Left kidney (tissue), 1 donor: ENCODE measurements at regions not wholly inside any gene's neighbourhood (a gene's known extent, or its start where the extent isn't known, plus 50 kb on each side); places are given as distances from the start of the nearest gene placed in this dataset.

Experiments
- DNase-seq: peaks from one replicate; pipeline ENCODE4 v3.0.0-alpha.2; 2013

DNA sequence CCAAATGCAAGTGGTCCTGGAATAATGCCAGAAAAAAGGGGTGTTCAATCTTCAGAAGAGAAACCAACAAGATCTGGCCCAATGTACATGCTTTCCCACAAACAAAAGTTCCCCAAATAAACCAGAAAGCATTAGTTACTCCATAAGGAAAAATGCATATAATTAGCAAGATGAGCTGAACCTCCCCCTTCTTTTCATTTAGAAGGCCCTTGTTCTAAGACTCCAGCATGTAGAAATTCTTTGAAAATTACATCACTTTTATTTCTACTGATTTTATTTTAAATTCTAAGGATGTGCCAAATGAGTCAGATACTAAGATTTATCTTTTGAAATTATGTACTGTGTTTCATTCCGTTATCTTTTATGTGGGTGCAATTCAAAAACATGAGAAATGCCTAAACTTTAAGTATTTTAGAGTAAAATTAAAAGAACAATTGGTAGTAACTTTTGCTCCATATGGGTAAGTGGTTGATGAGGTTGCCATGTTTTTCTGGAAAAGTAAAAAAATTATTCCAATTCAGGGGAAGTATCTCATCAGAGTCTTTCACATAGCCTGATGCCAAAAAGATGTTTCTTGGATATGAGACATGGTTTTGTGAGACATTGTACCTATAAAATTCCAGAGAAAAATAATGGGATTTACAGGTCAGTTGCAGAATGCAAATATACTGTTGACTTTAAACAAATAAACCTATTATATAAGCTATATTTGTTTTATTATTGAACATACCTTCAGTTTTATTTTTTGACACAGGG is 106.5 kb upstream of the CCDC112 start:
- DNase-seq: no peak

DNA sequence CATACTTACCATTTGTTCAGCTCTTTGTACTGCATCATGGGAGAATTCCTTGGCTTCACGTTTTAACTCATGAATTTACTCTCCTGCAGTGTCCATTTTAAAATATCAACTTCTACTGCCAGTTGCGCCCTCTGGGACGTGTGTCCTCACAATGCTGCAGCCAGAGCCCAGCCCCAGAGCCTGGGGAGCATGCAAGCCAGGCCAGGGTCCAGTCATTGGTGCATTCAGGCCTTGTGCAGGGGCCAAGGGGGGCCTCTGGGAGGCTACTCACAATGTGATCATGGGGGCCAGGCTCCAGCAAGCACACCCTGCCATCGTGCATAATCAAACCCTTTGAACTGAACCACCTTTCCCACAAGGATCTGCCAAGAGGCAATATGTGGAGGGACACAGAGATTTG is 105.6 kb upstream of the CCDC112 start:
- no peak for DNase-seq

DNA sequence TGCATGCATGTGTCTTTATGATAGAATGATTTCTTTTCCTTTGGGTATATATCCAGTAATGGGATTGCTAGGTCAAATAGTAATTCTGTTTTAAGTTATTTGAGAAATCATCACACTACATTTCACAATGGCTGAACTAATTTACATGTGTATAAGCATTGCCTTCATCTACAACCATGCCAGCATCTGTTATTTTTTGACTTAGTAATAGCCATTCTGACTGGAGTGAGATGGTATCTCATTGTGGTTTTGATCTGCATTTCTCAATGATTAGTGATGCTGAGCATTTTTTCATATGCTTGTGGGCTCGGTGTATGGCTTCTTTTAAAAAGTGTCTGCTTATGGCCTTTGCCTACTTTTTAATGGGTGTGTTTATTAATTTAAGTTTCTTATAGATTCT is 102.3 kb upstream of the CCDC112 start:
- DNase-seq: no peak

DNA sequence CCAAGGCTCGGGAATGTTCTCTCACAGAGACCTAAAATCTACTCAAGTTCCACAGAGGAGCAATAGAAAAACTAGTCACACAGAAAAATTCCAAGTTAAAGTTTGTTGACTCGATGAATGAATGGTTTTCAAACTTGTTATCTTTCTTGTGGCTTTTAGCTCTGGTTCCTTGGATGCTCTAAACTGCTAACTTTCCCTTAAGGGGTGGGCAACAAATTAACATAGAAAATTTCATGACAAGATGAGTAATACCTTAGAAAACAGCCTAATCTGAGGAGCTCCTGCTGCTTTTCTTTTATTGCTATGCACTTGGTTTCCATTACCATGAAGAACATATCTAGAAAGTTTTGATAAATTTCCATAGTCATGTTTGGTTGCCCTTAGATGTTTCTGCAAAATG is 100.2 kb upstream of the CCDC112 start:
- no peak for DNase-seq

DNA sequence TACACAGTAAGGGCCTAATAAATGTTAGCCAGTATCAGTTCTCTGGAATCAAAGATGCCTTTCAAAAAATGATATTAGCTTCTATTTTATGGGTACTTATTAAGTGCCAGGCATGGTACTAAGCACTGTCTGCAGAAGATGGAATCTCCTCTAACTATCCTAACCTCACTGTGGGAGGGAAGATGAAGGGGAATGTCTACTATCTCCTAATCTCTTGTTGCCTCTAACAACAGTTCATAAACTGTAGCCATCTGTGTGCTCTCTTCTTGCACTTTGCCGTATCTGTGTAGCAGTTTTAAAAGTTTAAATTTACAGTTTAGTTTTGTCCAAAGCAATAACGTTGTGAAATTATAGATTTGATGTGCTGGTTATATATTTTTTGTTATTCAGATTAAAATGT is 99.6 kb upstream of the CCDC112 start:
- DNase-seq: no peak

DNA sequence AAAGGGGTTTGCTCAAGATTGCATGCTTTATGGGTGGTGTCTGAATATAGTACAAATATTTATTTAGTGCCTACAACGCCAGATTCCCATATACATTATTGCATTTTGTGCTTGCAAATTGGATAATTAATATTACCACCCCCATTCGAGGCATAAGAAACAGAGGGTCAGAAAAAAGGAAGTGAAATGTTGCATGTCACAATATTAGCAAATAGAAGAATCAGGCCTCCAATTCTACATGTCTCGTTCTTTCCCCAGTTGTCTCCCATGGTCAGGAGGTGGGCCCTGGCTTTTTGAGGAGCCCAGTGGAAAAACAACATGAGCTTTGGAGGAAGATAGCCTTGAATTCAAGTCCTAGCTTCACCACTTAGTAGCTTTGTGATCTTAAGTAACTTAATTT is 98.1 kb upstream of the CCDC112 start:
- no peak for DNase-seq

DNA sequence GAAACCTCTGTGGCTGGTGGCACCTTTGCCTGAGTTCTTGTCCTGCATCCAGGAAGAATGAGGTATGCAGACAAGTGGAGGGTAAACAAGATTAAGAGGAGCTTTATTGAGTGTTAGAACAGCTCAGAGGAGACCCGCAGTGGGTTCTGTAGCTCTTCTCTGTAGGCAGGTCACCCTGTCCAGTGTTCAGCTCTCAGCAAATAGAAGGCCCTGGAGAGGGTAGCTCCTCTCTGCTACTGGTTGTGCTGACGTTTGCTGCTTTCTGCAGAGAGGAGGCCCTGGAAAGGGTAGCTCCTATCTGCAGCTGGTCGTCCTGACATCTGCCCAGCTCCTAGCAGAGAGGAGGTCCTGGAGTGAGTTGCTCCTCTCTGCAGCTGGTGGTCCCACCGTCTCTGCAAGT is 96.8 kb upstream of the CCDC112 start:
- no peak for DNase-seq

DNA sequence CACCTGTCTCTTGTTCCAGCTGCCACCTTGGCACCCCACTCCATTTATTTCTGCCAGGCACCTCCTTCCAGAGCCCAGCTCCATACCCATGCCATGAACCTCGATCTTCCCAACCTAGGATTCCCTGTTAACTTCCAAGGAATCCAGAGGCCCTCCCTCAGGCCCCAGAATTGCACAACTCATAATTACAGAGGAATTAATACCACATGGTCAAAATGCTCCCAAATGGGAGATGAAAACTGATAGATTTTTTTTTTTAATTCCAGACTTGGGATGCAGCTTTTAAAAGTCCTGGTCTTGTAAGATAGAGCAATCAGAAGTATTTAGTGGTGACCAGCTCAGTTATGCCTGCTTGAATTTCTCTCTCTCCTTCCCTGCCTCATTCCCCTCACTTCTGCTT is 96.2 kb upstream of the CCDC112 start:
- no peak for DNase-seq

DNA sequence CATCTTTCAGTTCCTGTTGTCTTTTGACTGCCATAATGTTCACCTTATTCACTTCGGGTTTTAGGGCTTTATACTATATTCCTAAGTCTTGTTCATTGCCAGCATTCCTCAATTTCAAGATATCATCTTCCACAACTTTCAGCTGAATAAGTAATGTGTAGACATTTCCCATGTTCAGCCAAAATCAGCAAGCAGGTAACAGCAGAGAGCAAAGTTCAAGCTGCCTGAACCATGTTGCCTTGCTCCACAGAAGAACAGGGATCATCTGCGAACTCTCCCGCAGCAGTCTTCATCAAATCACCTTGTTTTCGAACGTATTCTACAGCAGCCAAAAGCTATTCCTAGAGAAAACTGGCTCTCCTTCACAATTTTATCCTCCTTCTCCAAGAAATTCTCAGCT is 95.3 kb upstream of the CCDC112 start:
- no peak for DNase-seq

DNA sequence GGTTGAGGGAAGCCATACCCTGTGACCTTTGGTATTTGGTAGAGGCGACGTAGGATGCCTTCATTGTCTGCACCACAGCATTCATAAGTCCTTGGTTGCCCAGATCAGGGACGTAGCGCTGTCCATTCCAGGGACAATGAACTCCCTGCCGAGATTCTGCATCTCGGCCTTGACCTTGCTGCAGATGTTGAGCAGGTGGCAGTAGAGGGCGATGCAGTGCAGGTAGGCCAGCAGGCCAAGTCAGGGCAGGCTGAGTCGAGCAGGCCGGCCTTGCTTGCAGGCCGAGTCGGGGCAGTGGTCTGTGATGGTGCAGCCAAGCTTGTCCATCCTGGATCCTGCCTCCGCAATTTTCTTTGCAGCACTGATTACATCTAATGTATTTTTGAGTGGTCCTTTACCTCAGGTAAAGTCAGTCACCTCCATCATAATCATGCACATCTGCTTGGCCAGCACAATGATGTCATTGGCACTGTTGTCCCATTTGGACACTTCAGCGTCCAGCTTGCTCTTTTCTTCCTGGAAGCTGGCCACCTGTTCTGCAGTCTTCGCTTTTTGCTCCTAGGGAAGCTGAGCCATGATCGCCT is 93.4 kb upstream of the CCDC112 start:
- DNase-seq: no peak

DNA sequence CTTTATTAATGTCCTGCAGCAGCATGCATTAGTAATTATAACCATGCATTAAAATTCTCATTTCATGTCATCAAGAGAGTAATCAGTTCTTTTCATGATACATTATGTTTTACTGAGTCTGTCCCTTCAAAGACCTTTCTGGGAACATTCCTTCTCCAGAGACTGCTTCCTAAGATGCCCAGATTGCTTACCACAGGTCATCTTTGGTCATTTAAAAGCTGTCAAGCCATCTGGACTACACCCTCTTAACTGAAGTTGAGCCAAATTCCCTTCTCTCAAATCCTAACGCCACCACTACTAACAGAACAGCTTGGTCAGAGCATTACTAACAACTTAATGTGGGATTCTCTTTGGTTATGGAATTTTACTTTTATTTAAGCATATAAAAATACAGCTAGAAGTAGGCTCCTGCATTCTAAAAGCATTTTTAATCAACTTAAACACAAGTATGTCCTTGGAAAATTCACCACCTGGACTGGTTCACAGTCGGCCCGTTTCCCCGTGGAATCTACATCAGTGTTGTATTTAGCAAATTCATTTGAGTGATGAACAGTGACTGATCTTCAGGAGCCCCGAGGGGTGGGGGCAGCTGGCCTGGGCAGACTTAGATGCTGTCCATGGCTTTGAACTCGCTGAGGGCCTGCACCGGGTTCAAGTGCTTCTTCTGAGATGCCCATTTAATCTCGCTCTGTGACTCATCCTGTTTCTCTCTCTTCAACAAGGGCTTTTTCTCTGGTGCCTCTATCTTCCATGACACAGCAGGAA is 92.8 kb upstream of the CCDC112 start:
- no peak for DNase-seq

DNA sequence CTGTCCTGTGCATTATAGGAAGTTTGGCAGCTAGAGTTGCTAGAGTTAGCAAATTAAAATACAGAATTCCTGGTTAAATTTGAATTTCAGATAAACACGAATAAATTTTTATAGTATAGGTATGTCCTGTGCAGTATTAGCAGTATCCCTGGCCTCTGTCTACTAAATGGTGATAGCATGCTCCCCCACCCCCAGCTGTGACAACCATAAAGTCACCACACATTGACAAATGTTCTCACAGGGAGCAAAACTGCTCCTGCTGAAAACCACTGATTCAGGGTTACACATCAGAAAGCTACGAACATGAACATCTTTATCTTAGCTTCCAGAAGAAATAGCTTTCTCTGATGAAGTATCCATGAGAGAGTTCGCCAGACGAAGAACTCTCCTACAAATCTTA is 91.8 kb upstream of the CCDC112 start:
- DNase-seq: no peak

DNA sequence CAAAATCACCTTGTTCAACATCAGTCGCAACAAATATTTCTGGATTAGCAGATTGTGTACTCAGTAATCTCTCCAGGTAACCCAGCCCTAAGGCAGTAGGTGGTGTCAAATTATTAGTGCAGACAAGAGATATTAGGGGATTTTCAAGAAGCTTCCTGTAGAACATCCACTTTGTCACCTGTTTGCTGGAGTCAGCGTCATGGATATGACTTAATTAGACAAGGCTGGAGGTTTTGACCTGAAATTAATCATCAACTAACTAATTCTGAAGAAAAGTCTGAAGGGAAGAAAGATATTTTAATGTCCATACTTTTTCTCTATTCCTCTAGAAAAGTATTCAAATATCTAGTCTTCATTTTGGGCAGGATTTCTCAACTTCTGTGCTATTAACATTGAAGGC is 91.4 kb upstream of the CCDC112 start:
- no peak for DNase-seq

DNA sequence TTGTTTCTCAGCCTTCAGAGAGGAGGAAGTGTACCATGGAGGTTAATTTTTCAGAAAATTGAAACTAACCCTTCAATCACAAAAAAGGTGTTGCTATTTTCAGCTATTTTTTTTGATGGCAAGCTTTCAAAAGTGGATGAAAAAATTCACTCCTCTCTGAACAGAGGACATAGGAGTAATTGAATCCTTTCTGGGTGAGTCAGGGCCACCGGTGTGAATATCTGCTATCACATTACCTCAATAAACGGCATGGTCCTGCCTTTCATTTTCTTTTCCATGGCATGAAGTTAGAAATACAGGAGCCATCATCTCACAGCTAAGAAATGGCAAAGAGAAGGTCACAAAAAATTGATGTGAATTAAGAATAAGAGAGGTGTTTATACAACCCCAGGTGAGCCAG is 90.2 kb upstream of the CCDC112 start:
- no peak for DNase-seq

DNA sequence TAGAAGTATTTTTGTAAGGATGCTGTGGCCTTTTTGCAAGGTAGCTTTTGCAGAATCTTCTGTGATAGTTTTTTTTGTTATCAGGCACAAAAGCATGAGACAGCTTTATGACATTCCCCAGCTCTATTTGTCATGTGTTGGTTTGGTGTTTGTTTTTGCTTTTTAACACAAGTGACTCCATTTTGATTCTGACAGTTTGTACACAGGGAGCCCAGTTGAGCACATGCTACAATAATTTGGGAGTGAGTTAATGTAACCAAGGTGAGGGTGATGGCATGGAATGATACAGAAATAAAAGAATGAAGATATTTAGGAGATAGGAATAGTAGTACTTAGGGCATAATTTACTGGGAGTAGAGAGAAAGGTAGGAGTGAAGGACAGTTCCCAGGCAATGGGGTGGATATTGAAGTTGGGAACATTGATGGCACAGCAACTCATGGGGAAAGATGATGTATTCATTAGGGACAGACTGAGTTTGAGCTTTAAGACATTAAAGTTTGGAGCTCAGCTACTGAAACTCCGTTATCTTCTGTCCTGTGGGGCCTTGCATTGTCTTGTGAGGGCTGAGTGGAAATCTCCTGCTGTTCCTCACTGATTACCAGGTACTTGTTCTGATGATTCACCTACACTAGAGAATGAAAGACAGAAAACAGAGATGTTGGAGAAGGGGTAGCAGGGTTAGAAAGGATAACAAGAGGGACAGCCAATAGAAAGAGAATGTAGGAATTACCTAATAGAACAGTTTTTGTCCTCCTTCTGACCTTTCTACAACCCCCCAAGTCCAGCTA is 88.3 kb upstream of the CCDC112 start:
- no peak for DNase-seq

DNA sequence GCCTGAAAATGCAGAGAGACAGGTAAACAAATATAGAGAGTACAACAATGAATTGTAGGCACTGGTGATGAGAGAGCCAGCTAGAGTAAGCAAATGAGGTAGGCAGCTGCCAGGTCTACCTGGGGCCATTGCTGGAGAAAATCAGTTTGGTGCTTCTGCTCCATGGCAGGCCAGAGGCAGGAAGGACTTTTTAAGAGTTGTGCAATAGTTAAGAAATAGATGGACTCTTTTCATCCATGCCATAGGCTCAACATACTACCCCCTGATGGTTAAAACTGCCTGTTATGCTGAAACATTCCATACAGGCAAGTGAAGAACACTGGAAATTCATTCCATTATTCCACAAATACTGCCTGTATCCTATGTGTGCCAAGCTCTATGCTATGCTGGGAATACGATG is 86.5 kb upstream of the CCDC112 start:
- DNase-seq: no peak

DNA sequence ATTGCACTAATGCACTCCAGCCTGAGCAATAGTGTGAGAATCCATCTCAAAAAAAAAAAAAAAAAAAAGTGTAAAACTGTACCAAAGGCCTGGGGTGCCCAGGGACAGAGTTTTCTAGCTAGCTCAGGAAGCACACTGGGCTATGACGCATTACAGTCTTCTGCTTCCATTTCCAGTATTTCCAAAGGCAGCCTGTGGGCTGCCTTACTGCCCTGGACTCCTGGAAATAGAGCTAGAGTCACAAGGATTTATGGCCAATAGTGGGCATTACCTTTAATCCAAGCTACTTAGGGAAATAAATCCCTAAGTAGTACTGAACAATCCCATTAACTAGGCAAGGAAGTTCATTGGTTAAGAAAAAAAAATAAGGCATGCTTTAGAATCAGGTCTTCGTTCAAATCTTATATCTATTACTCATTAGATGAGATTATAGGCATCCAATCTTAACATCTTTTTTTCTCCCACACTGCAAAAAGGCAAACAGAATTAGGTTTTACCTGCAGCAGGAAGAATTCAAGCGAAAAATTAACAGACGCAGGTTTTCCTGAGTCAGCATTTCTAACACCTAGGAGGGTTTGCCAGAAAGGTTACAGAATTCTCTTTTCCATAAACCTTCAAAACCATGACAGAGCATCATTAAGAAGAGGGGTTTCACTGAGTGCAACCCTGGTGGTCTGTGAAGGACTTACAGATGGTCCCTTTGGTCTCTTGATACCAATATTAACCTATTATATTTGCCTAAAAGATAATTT is 85.6 kb upstream of the CCDC112 start:
- no peak for DNase-seq

DNA sequence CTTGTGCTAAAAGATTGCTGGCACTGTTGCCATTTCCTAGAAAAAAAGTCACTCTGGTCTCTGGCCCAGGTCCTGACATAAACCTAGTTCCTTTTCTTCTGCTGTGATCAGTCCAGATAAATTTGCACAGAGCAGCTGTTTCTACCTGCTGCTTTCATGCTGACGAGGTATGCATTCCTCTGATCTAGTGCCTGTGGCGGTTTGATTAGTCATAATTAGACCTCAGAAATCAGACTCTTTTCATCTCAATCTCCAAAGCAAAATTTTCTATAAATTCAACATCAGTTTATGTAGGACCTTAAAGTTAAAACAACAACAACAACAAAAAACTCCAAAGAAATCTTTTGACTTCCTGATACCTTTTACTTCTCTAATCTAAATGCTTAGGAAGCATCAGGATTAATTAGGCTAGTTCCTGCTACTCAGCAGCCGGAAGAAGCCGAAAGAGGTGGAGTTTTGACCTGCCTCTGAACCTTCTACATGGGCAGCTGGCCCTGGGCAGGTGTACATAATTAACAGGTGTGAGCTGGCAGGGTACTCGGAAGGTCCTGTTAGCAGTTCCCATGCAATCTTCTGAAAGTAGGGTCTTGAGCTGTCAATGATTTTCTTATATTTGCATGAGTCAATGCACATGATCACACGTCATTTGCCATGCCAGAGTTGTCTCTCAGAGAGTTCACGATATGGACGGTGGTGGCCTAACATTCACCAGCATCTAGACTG is 83.3 kb upstream of the CCDC112 start:
- no peak for DNase-seq

DNA sequence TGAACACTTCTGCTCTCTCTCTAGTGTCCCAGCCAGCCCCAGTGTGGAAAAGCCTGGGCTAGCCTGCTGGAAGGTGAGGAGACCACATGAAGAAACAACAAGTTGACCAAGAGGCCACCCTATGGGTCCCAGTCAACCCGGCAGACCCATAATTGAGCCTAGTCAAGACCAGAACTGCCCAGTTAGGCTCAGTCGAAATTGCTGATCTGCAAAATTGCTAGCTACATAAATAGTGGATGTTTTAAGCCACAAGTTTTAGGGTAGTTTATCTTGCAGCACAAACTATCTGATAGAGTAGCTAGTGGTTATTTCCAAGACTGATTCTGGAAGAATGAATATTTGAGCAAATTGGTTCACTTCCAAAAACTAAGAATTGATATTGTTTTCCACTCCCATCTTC is 82.3 kb upstream of the CCDC112 start:
- DNase-seq: no peak

DNA sequence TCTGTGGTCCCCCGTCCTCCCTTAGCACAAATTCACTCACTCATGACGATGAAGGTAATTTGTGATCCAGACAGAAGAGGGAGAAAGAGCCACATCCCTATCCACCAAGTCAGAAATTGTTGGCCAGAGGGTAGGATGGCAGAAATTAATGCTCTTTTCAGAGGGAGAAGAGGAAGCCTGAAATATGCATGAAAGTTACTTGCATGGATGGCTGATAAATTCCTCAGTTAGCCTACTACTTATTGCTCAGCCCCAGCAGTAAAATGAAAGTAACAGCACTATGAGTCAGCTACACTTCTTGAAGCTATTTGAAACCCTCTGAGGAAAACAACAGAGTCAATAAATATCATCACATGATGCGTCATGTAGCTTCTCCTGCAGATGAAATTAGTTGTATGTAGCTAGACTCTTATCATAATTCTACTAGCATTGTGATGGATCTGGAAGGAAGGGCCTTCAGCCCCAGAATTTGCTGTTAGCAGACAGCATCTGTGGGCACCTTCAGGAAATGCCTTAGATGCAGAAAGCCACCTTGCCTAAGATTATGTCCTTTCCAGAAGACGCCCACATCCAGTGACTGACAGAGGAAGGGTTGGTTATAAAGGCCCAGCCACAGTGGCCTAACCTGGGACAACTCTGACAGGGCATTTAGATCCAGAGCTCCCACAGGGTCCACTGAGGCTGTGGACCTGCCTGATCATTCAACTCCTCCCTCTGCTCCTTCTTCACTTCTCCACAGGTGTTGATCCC is 81.2 kb upstream of the CCDC112 start:
- DNase-seq: no peak

DNA sequence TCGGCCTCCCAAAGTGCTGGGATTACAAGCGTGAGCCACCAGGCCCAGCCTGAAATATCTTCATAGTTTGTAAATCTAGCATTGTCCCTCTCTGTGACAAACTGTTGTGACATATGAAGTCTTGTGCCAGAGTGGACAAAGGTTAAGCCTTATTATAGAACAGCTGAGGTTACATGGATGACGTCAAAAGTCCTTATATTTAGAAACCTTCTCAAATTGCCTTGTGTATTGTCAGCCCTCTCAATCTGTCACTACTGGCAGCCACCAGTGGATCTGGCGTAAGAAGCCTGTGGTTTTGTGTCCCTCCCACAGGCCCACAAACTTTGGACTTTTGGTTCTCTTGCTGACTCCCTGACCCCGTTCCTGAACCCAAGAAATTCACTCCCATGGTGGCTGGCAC is 79.4 kb upstream of the CCDC112 start:
- DNase-seq: no peak
